IPS-18a (cell line): ENCODE measurements at regions not wholly inside any gene's neighbourhood (a gene's known extent, or its start where the extent isn't known, plus 50 kb on each side); places are given as distances from the start of the nearest gene placed in this dataset.

Source experiments
- H3K27ac ChIP-seq: one replicate; pipeline ENCODE4 v1.5.1; 2013; ENCODE audit warnings: low read length
- H3K27me3 ChIP-seq: one replicate; pipeline ENCODE4 v1.6.1; 2013; ENCODE audit warnings: mild to moderate bottlenecking, low read length; ENCODE audit not compliant: control insufficient read depth, insufficient read depth
- H3K36me3 ChIP-seq: one replicate; pipeline ENCODE4 v1.6.1; 2013; ENCODE audit warnings: low read depth, low read length; ENCODE audit not compliant: control insufficient read depth
- H3K4me1 ChIP-seq: one replicate; pipeline ENCODE4 v1.6.1; 2013; ENCODE audit warnings: low read depth, low read length; ENCODE audit not compliant: control insufficient read depth
- H3K4me3 ChIP-seq: one replicate; pipeline ENCODE4 v1.5.1; 2013; ENCODE audit warnings: low read length
- H3K9ac ChIP-seq: one replicate; pipeline ENCODE4 v1.6.1; 2013; ENCODE audit warnings: mild to moderate bottlenecking, low read length, moderate library complexity
- H3K9me3 ChIP-seq: one replicate; pipeline ENCODE4 v1.6.1; 2013; ENCODE audit warnings: low read depth, low read length; ENCODE audit not compliant: control insufficient read depth

GRCh38 chr3:84082726-84083125, 876.1 kb upstream of the CADM2 start:
- Histone ChIP-seq H3K4me3 (no peak overlapping the region), H3K36me3 (no peaks in the 10 kb centered on the region), H3K27ac (no peak overlapping the region), H3K9me3 (peaks cover 4% of the 10 kb centered on the region), H3K27me3 (no peaks in the 10 kb centered on the region), H3K4me1 (no peaks in the 10 kb centered on the region), H3K9ac (no peak overlapping the region)

- Histone ChIP-seq H3K4me1 (no peaks in the 10 kb centered on the region), H3K4me3 (no peak overlapping the region), H3K27ac (no peak overlapping the region), H3K27me3 (no peaks in the 10 kb centered on the region), H3K36me3 (no peaks in the 10 kb centered on the region), H3K9ac (no peak overlapping the region), H3K9me3 (no peaks in the 10 kb centered on the region)
Measured at GRCh38 chr3:84092907-84093306, 865.9 kb upstream of the CADM2 start.

- Histone ChIP-seq H3K9ac (no peak overlapping the region), H3K4me3 (no peak overlapping the region), H3K4me1 (no peaks in the 10 kb centered on the region), H3K27ac (no peak overlapping the region), H3K27me3 (no peaks in the 10 kb centered on the region), H3K36me3 (no peaks in the 10 kb centered on the region), H3K9me3 (no peaks in the 10 kb centered on the region)
Measured at GRCh38 chr3:84096188-84096587, 862.6 kb upstream of the CADM2 start.

- Histone ChIP-seq H3K27ac (no peak overlapping the region), H3K27me3 (no peaks in the 10 kb centered on the region), H3K4me1 (no peaks in the 10 kb centered on the region), H3K4me3 (no peak overlapping the region), H3K36me3 (no peaks in the 10 kb centered on the region), H3K9ac (no peak overlapping the region), H3K9me3 (no peaks in the 10 kb centered on the region)
Measured at GRCh38 chr3:84100861-84101260, 857.9 kb upstream of the CADM2 start.

- Histone ChIP-seq H3K4me3 (no peak overlapping the region), H3K4me1 (peaks cover 12% of the 10 kb centered on the region), H3K27ac (no peak overlapping the region), H3K9ac (no peak overlapping the region), H3K27me3 (no peaks in the 10 kb centered on the region), H3K36me3 (no peaks in the 10 kb centered on the region), H3K9me3 (no peaks in the 10 kb centered on the region)
Measured at GRCh38 chr3:84108442-84108971, 850.3 kb upstream of the CADM2 start.

GRCh38 chr3:84109911-84110310, 848.9 kb upstream of the CADM2 start:
- H3K9me3 ChIP-seq = no peaks in the 10 kb centered on the region
- H3K27ac ChIP-seq = no peak overlapping the region
- H3K36me3 ChIP-seq = no peaks in the 10 kb centered on the region
- H3K9ac ChIP-seq = no peak overlapping the region
- H3K27me3 ChIP-seq = no peaks in the 10 kb centered on the region
- peaks cover 12% of the 10 kb centered on the region for H3K4me1 ChIP-seq
- no peak overlapping the region for H3K4me3 ChIP-seq

- no peaks in the 10 kb centered on the region for H3K36me3 ChIP-seq
- H3K9me3 ChIP-seq = no peaks in the 10 kb centered on the region
- no peak overlapping the region for H3K4me3 ChIP-seq
- no peak overlapping the region for H3K9ac ChIP-seq
- H3K4me1 ChIP-seq = peaks cover 12% of the 10 kb centered on the region
- H3K27me3 ChIP-seq = no peaks in the 10 kb centered on the region
- no peak overlapping the region for H3K27ac ChIP-seq
Measured at GRCh38 chr3:84110787-84111186, 848.0 kb upstream of the CADM2 start.

- Histone ChIP-seq H3K4me1 (no peaks in the 10 kb centered on the region), H3K9me3 (no peaks in the 10 kb centered on the region), H3K9ac (no peak overlapping the region), H3K36me3 (no peaks in the 10 kb centered on the region), H3K27me3 (no peaks in the 10 kb centered on the region), H3K4me3 (no peak overlapping the region), H3K27ac (no peak overlapping the region)
Measured at GRCh38 chr3:84125201-84125721, 833.5 kb upstream of the CADM2 start.

GRCh38 chr3:84125760-84126159, 833.0 kb upstream of the CADM2 start:
- Histone ChIP-seq H3K4me1 (no peaks in the 10 kb centered on the region), H3K9me3 (no peaks in the 10 kb centered on the region), H3K9ac (no peak overlapping the region), H3K4me3 (no peak overlapping the region), H3K36me3 (no peaks in the 10 kb centered on the region), H3K27me3 (no peaks in the 10 kb centered on the region), H3K27ac (no peak overlapping the region)

- H3K27ac ChIP-seq = no peak overlapping the region
- no peak overlapping the region for H3K4me3 ChIP-seq
- no peaks in the 10 kb centered on the region for H3K36me3 ChIP-seq
- H3K27me3 ChIP-seq = no peaks in the 10 kb centered on the region
- no peak overlapping the region for H3K9ac ChIP-seq
- H3K9me3 ChIP-seq = no peaks in the 10 kb centered on the region
- no peaks in the 10 kb centered on the region for H3K4me1 ChIP-seq
Measured at GRCh38 chr3:84126160-84126559, 832.6 kb upstream of the CADM2 start.

GRCh38 chr3:84128024-84128423, 830.8 kb upstream of the CADM2 start:
- no peak overlapping the region for H3K27ac ChIP-seq
- no peaks in the 10 kb centered on the region for H3K4me1 ChIP-seq
- H3K9ac ChIP-seq = no peak overlapping the region
- no peak overlapping the region for H3K4me3 ChIP-seq
- no peaks in the 10 kb centered on the region for H3K9me3 ChIP-seq
- H3K36me3 ChIP-seq = no peaks in the 10 kb centered on the region
- no peaks in the 10 kb centered on the region for H3K27me3 ChIP-seq

GRCh38 chr3:84136425-84136824, 822.4 kb upstream of the CADM2 start:
- no peak overlapping the region for H3K27ac ChIP-seq
- no peaks in the 10 kb centered on the region for H3K36me3 ChIP-seq
- no peaks in the 10 kb centered on the region for H3K27me3 ChIP-seq
- H3K4me1 ChIP-seq = no peaks in the 10 kb centered on the region
- H3K4me3 ChIP-seq = no peak overlapping the region
- H3K9ac ChIP-seq = no peak overlapping the region
- H3K9me3 ChIP-seq = no peaks in the 10 kb centered on the region
